CD4-positive, alpha-beta T cell treated with Interleukin-21 for 1 hour (primary cell): ENCODE measurements at regions not wholly inside any gene's neighbourhood (a gene's known extent, or its start where the extent isn't known, plus 50 kb on each side); places are given as distances from the start of the nearest gene placed in this dataset.

Source experiments
- DNase-seq: peaks from one replicate; pipeline ENCODE4 v3.0.0-alpha.2; 2020

DNA sequence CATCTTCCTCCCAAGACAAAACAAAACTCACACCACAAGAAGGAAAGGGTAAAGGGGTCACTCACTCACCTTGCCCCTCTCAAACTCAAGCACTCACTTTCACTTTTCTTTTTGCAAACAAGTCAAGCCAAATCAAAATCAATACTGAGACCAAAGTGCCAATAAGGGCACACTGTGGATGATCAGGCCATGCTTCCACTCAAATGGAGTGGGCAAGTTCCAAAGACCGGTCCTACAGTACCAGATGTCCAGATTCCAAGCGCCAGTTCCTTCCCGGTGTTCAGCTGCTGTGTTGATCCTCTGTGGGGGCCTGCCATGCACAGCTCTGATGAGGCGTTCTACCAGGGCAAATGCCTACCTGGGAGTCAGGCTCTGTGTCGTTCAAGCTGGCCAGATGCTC, 162.6 kb upstream of the GRIK2 start:
- DNase-seq: no peak

DNA sequence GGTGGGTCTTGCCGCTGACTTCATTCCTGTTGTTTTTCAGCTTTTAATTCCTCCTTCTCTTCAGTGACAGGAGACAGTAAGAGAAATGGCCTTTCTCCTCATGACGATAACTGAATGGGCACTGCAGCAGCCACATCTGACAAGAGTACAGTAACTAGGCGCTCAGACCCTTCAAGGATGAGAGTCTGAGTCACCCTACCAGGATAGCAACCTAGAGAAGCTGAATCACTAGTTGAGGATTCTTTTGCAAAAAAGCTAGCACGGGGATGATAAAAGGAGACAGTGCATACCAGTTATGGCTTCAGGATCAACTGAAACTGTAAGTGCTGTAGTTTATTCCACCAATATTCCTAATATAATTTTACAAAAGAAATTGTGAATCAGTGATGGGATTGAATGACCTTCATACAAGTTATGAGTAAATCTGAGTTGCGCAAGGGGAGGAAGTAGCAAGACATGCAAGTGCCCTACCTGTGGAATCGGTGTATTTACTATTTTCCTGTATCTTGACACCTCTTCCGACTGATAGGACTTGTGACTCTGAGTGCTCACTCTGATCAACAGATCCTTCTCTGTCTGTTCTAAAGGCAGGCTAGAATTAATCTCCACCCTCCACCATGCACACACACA, 161.8 kb upstream of the GRIK2 start:
- DNase-seq: no peak

DNA sequence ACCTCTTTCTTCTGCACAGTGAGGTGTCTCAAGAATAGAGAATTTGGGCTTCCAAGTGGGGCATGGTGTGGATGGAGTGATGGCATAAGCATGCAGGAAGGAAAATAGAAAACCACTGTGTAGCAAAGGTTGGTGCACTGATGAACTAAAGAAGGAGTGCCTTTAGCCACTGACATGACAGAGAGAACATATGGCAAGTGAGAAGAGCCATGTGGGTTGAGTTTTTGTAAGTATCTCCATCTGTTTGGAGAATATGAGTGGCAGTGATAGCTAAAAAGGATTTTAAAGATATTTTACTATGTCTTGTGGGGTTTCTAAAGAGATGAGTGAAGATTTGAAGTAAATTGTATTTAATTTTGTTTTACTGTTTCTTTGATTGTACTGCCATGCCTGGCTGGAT, 160.5 kb upstream of the GRIK2 start:
- no peak for DNase-seq

DNA sequence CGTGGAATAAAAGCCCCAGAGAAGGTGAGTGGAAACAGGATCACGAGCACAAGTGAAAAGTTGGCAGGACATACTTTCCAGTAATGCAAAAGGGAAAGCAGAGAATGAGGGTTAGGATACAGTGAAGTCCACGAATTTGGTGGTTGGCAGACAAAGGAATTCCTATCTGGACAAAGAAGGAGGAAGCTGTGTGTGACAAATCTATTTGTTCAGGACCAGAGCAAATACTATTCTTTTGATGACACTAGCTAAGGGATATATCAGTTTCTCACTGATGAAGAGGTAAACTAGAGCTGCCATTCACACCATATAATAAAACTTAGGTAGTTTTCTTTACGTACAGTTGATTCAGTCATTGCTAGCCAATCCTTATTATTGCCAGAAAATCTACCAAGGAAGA, 156.8 kb upstream of the GRIK2 start:
- DNase-seq: no peak

DNA sequence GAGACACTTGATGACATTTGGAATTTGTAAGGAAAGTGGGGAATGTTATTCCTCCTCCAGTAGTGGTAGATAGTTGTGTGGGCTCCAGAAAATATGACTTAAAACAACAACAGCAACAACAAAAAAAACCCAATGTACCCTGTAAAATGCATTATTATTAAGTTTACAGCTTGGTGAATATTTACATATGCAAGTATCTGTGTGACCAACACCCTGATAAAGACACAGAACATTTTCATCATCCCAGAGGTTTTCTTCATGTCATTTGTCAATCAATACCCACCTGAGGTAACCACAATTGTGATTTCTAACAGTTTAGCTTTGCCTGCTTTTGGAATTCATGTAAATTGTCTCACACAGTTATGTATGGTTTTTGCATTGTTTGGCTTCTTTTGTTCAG, 152.1 kb upstream of the GRIK2 start:
- no peak for DNase-seq

DNA sequence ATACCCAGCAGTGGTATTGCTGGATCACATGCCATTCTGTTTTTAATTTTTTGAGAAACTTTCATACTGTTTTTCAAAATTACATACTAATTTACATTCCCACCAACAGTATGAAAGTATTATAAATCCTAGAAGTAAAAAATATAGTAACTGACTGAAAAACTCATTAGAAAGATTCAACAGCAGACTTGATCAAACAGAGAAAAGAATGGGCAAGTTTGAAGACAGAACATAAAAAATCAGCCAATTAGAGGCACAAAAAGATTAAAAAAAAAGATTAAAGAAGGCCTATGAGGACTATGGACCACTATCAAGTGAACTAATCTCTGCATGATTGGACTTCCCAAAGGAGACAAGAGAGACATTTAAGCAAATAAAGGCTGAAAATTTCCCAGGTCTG, 144.0 kb upstream of the GRIK2 start:
- no peak for DNase-seq

DNA sequence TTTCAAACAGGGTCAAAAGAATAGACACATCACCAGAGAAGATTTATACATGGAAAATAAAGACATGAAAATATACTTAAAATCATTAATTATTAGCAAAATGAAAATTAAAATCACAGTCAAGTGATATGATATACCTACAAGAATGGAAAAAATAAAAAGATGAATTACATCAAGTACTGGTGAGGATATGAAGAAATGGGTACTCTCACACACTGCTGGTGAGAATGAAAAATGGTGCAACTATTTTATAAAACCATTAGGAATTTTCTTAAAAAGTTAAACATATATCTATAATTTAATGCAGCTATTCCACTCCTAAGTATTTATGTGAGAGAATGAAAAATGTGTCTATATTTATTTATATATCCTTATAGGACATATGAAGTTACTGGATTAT, 136.3 kb upstream of the GRIK2 start:
- no peak for DNase-seq

DNA sequence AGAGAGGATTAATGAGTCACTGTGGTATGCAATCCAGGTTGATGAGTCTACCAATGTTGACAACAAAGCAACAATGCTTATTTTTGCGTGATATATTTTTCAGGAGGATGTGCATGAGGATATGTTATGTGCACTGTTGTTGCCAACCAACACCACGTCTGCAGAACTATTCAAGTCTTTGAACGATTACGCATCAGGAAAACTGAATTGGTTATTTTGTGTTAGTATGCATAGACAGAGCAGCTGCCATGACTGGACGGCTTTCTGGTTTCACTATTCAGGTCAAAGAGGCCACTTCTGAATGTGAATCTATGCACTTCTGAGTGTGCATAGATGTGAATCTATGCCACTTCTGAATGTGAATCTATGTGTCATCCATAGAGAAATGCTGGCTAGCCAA, 134.0 kb upstream of the GRIK2 start:
- no peak for DNase-seq

DNA sequence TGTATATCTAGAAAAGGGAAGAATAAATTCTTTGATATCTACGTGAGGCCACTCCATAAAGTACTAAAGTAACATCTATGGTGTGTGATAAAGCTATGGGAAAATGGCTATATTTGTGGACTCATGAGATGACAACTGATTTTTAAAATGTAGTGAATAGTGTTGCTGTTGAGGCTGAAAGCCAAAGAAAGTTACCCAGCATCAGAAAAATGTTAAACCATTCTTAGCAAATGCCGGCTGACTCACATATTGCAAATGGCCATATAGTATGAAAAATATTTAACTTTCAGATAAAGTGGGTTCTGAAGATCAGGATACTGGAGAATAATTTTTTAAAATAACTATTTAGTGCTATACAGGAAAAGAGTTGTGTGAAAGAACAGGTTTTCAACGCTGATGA, 129.9 kb upstream of the GRIK2 start:
- DNase-seq: no peak

DNA sequence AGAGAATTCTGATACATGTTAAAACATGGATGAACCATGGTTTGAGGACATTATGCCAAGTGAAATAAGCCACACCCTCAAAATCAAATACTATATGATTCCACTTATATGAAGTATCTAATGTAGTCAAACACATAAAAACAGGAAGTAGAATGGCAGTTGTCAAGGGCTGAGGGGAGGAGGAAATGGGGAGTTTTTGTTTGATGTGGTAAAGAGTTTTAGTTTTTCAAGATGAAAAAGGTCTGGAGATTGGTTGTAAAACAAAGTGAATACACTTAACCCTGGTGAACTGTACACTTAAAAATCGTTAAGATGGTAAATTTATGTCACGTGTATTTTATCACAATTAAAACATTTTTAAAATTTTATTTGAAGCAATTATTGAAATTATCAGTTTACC, 127.4 kb upstream of the GRIK2 start:
- peak; percentile 12 for DNase-seq

DNA sequence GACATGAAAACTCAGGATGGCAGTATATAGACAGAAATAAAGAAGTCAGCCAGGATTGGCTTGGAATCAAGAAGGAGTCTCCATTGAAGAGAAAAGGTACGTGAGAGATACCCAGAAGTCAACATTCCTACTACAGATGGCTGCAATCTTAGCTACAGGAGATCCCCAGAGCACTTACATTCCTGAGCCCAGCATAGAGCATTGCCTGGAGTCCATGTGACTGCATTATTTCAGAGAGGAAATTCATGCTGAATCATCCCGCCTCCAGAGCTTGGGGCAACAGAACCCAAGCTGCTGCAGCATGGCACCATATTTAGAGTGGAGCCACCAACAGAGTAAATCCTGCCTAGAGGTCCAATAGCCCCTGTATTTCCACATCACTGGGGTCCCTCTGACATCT, 125.0 kb upstream of the GRIK2 start:
- no peak for DNase-seq

DNA sequence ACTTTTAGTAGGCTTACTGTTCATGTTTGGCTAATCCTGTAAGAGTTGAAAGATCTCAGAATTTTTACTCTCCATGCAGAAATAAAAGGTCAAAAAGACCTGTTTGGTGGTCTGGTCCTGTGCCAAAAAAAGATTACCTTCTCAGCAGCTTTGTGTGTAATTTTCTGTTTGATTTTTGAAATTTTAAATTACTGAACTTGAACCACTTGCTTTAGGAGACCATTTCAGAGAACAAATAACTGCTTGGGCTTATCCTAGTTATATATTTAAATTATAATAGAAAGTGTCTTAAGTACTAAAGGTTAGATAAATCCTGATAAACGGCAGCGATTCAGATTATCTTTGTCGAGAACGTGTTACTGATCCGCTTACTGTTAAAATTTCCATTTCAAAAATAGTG, 118.3 kb upstream of the GRIK2 start:
- no peak for DNase-seq

DNA sequence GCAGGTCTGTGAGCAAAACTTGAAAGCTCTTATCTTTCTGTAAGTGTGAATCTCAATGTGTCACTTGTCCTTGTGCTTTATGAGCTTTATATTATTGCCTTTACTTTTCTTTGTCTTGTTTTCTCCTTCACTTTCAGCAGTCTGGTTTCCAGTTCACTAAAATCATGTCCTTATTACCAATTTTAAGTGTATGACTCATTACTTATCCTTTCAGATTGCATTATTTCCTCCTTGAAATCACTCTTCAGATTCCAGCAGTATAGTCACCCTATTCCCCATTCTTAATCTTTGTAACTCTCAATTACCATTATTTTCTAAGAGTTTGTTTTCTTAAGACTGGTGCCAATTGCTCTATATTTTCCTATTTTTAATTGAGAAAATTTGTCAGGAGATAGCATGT, 117.4 kb upstream of the GRIK2 start:
- DNase-seq: no peak

DNA sequence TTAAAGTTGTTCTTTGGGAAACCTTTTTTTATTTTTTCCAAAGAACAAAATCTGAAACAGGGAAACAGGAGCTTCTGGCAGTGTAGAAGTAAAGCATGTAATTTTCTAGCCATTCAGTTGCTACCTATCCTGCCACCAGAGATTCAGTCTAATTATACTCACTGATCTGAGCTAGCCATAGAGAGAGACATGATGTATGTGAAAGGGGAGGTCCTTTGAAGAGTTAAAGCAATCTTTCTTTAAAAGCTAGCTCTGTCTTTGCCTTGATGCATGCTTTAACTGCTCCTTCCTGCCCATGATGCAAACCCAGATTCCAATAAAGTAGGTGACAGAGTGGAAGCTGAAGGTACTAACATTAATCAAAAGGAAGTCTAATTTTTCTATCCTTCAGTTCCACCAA, 114.1 kb upstream of the GRIK2 start:
- DNase-seq: no peak

DNA sequence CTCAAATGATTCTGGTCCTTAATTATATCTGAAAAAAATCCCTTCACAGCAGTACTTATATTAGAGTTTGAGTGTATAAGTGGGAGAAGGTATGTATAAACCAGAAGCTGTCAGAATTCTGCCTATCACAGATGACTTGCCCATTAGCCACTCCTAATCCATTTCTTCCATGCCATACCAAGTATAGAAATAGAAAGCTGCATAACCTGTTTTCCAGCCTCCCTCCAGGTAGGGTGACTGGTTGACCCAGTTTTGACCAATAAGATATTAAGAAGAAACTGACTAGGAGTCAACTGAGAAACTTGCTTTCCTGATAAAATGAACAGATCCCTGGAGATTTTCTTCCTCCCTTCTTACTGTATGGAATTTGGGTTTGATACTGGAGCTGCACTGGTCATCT, 112.2 kb upstream of the GRIK2 start:
- no peak for DNase-seq

DNA sequence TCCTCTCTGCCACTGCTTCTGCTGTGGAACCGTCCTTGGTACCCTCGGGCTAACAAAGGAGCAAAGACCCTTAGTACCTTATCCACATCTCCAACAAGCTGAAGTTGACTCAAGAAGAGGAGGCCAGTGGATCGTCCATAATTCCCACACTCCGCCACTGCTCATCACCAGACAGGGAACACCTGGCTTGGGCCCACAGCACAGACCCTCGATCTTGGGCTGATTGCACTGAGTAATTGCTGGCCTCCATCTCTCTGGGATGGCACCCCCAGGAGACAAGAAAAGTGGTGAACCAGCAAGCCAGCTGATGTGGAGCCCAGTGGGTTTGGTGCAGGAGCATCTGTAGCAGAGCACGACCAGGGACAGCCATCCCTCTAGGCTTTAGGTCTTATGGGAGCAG, 109.4 kb upstream of the GRIK2 start:
- no peak for DNase-seq

DNA sequence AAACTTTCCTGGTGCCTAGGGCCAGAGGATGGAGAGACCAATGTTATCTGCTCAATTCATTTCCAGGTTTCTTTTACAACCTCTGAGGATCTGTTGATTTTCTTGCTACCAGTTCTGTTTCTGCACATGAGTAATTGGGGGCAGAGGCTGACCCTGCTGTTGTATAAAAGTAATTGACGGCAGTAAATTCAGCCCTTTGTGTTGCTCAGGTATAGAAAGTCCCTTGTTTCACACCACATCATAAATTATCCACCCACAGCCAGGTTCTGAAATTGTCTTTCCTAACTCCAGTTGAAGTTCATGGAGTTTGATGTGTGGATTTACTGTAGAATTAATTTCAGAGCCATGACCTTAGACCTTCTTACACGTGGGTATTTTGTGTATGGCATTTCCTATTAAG, 107.4 kb upstream of the GRIK2 start:
- no peak for DNase-seq

DNA sequence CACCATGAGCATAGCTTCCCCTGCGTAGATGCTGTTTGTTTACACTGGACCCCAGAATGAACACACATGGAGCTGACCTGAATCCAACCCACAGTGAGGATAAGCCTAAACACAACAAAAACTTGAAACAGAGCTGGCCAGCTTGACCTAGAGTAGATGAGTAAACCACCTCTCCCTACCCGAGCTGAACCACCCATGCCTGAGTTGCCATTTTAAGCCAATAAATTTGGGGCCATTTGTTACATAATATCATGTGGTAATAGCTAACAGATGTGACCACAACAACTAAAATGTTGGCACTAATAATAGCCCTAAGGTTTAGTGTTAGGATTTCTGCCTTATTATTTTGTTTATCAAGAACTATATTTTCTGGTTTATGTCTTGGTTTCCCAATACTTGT, 103.2 kb upstream of the GRIK2 start:
- DNase-seq: no peak

DNA sequence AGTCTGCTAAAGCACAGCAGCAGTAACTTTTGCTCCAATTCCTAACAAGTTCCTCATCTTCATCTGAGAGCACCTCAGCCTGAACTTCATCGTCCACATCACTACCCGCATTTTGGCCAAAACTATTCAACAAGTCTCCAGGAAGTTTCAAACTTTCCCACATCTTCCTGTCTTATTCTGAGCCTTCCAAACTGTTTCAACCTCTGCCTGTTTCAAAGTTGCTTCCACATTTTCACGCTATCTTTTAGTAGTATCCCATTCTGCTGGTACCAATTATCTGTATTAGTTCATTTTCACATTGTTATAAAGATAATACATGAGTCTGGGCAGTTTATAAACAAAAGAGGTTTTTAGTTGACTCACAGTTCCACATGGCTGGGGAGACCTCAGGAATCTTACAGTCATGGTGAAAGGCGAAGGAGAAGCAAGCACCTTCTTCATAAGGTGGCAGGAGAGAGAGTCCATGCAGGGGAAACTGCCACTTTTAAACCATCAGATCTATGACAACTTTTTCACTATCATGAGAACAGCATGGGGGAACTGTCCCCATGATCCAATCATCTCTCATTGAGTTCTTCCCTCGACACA, 99.4 kb upstream of the GRIK2 start:
- no peak for DNase-seq

DNA sequence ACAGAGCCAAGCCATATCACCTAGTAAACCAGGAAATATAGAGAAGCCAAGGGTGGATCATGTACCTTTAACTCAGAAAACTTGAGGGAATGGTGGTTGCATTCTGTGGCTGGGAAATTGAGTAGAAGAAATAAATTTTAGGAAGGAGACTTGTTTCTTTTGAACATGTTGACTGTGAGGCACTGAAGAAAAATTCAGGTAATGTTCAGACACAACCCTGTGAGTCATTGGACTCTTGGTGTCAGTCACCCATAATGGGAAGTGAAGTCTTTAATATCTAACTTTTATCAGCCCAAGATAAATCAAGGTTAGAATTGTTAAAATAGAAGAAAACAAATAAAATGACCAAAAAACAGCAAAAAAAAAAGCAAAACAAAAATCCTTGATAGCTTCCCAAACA, 98.8 kb upstream of the GRIK2 start:
- DNase-seq: no peak

DNA sequence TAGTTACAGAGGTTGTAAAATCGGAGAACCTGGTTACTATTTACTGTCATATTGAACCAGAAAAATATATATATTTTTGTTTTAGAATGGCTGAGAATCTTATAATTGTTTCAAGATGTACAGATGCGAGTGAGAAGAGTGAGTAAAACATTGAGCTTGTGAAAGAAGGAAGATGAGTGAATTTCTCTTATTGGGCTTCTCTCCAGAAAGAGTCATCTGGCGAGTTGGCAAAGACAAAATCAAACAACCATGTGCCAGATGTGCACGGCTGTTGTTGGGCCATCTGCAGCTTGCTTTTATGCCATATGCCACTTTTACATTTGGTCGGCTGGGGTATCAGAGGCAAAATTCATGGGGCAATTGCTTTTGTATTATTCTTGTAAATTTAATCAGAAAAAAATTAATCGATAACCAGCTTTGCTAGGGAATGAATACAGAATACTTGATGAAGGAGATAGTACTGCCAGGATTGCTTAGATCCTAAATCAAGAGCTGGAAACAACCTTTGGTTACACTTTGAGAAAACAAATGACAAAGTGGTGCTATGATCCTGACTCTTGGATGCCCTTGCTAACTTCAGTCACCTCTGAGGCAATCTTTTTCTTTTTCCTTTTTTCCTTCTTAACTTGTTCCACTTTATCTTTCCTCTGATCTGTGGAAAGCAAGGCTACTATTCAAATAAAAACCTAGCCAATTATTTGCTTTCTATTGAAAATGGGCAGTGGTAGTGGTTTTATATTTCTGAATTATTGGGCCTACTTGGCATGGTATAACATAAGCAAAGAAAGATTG, 97.1 kb upstream of the GRIK2 start:
- DNase-seq: no peak

DNA sequence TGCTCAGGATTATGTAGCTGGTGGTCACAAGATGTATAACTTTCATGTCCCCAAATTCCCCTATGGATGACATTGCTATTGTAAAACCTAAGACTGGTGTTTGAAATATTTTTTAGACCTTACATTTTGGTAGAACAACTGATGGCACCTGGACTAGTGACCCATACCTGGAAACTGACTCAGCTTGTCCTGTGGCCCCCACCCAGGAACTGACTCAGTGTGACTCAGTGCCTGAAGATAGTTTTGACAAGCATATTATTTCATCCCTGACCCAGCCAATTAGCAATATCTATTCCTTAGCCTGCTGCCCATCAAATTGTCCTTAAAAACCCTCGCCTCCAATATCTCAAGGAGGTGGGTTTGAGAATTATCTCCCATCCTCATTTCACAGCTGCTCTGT, 90.9 kb upstream of the GRIK2 start:
- no peak for DNase-seq

DNA sequence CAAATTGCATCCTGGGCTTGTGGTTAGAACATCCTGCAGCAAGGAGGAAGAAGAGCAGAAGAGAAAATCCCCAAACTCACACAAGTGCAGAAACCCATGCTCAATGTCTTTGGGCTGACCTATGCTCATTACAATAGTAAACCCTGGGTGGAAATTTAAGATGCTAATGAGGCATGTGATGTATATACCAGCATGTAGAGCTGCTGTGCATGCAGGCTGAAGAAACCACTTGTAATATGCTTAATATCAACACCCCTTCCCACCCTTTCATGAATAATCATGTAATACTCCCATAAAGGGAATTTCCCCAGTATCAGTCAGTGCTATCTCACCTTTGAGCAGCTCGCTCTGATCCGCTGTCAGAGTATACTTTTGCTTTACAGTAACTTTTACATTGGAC, 90.0 kb upstream of the GRIK2 start:
- no peak for DNase-seq

DNA sequence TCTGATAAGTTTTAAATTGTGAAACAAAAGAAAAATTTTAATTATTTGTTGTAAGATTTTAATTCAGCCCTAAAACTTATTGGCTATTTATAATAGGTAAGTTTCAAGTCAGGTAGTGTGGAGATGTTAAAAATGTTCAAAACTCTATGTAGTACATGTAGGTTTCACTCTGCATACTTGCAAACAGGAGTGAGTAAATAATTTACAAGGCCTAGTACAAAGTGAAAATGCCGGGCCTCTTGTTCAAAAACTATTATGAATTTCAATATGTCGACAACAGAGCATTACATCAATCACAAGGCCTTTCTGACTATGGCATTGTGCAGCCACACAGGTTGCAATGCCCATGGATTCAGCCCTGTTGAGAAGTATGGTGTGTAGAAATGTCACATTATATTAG, 80.9 kb upstream of the GRIK2 start:
- no peak for DNase-seq

DNA sequence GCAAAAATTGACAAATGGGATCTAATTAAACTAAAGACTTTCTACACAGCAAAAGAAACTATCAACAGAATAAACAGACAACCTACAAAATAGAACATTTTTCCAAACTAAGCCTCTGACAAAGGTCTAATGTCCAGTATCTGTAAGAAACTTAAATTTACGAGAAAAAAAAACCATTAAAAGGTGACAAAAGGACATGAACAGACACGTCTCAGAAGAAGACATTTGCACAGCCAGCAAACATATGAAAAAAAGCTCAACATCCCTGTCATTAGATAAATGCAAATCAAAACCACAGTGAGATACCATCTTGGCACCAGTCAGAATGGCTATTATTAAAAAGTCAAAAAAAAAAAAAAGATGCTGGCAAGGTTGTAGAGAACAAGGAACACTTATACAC, 70.6 kb upstream of the GRIK2 start:
- no peak for DNase-seq
